ENCODE measurements at regions not wholly inside any gene's neighbourhood (a gene's known extent, or its start where the extent isn't known, plus 50 kb on each side); places are given as distances from the start of the nearest gene placed in this dataset.

GRCh38 chr2:34105006-34105767, 506.1 kb upstream of the FAM98A start:
- Histone ChIP-seq H3K4me1 (no peaks in the 10 kb centered on the region), H3K27ac (no peak overlapping the region), H3K4me3 (no peak overlapping the region), H3K27me3 (no peaks in the 10 kb centered on the region), H3K9me3 (no peaks in the 10 kb centered on the region), H3K36me3 (no peaks in the 10 kb centered on the region)
- DNase-seq: no peak
- no peak for TF ChIP-seq CTCF (IDR thresholded peaks at IDR 0.05)
- TF ChIP-seq POLR2A (IDR thresholded peaks at IDR 0.05): no peak

- DNase-seq: no peak
- no peaks in the 10 kb centered on the region for H3K36me3 ChIP-seq
- no peaks in the 10 kb centered on the region for H3K4me1 ChIP-seq
- no peak for TF ChIP-seq POLR2A (IDR thresholded peaks at IDR 0.05)
- H3K4me3 ChIP-seq: no peak overlapping the region
- no peak overlapping the region for H3K27ac ChIP-seq
- H3K27me3 ChIP-seq: no peaks in the 10 kb centered on the region
- no peaks in the 10 kb centered on the region for H3K9me3 ChIP-seq
Observed at GRCh38 chr2:34104601-34105000, 505.5 kb upstream of the FAM98A start.

GRCh38 chr2:34103437-34103836, 504.3 kb upstream of the FAM98A start:
- TF ChIP-seq CTCF (IDR thresholded peaks at IDR 0.05) (no peak), POLR2A (IDR thresholded peaks at IDR 0.05) (no peak)
- DNase-seq: no peak
- H3K36me3 ChIP-seq: no peaks in the 10 kb centered on the region
- no peaks in the 10 kb centered on the region for H3K9me3 ChIP-seq
- H3K27me3 ChIP-seq: no peaks in the 10 kb centered on the region
- no peak overlapping the region for H3K27ac ChIP-seq
- H3K4me1 ChIP-seq: no peaks in the 10 kb centered on the region
- H3K4me3 ChIP-seq: no peak overlapping the region

- no peak for DNase-seq
Observed at GRCh38 chr2:34102339-34102738, 503.2 kb upstream of the FAM98A start.

GRCh38 chr2:34099377-34099776, 500.3 kb upstream of the FAM98A start:
- DNase-seq: no peak
- Histone ChIP-seq H3K4me3 (no peak overlapping the region), H3K9me3 (no peaks in the 10 kb centered on the region), H3K27ac (no peak overlapping the region), H3K27me3 (no peaks in the 10 kb centered on the region), H3K4me1 (no peaks in the 10 kb centered on the region), H3K36me3 (no peaks in the 10 kb centered on the region)
- TF ChIP-seq CTCF (IDR thresholded peaks at IDR 0.05) (no peak), POLR2A (IDR thresholded peaks at IDR 0.05) (no peak)

More at GRCh38 chr2:34102339-34102738, 503.2 kb upstream of the FAM98A start:
- Histone ChIP-seq H3K9me3 (no peaks in the 10 kb centered on the region), H3K4me1 (no peaks in the 10 kb centered on the region), H3K36me3 (no peaks in the 10 kb centered on the region), H3K27me3 (no peaks in the 10 kb centered on the region), H3K4me3 (no peak overlapping the region), H3K27ac (no peak overlapping the region)
- TF ChIP-seq CTCF (IDR thresholded peaks at IDR 0.05) (no peak), POLR2A (IDR thresholded peaks at IDR 0.05) (no peak)

GRCh38 chr2:34098256-34098655, 499.2 kb upstream of the FAM98A start:
- Histone ChIP-seq H3K9me3 (no peaks in the 10 kb centered on the region), H3K36me3 (no peaks in the 10 kb centered on the region), H3K4me3 (no peak overlapping the region), H3K27ac (no peak overlapping the region), H3K4me1 (no peaks in the 10 kb centered on the region), H3K27me3 (no peaks in the 10 kb centered on the region)
- DNase-seq: no peak
- TF ChIP-seq CTCF (IDR thresholded peaks at IDR 0.05) (no peak), POLR2A (IDR thresholded peaks at IDR 0.05) (no peak)
